A673 (cell line): ENCODE measurements at regions not wholly inside any gene's neighbourhood (a gene's known extent, or its start where the extent isn't known, plus 50 kb on each side); places are given as distances from the start of the nearest gene placed in this dataset.
A peak's percentile ranks its signal among the peaks of the same experiment; 100 is the strongest.

Source experiments
- BruUV-seq: library from RNA; stranded (reverse); fragments of 400-500 nt; replicated peaks from 2 replicates; lab custom pipeline; 2021; lab: Mats Ljungman, UMichigan
- CTCF ChIA-PET: fragments of 300-600 bp; sonication (Branson Sonifier 250); formaldehyde crosslinking; loops from one replicate; lab custom pipeline; 2022; ENCODE audit warnings: antibody characterized with exemption; lab: Charles Lee
- POLR2A ChIA-PET: fragments of 300-600 bp; sonication (Branson Sonifier 250); formaldehyde crosslinking; loops from one replicate; lab custom pipeline; 2022; ENCODE audit warnings: antibody characterized with exemption; ENCODE audit not compliant: low non-redundant PET; lab: Charles Lee
- DNase-seq: peaks from one replicate; pipeline ENCODE4 v3.0.0-alpha.2; 2015; ENCODE audit warnings: low spot score
- H3K27ac ChIP-seq: fragments of 200-600 bp; sonication (generic); 2 replicates; pipeline ENCODE4 v1.5.1; 2016; ENCODE audit warnings: mixed run types, low read depth, mild to moderate bottlenecking, mixed read lengths, antibody characterized with exemption, low read length; ENCODE audit not compliant: poor library complexity, severe bottlenecking
- H3K27me3 ChIP-seq: fragments of 200-600 bp; sonication (generic); replicated peaks from 2 replicates; pipeline ENCODE4 v1.6.1; 2017; ENCODE audit warnings: mixed run types, low read depth, mild to moderate bottlenecking, mixed read lengths, antibody characterized with exemption, low read length; ENCODE audit not compliant: insufficient read depth, poor library complexity
- H3K36me3 ChIP-seq: fragments of 200-600 bp; sonication (generic); 2 replicates; pipeline ENCODE4 v1.6.1; 2016; ENCODE audit warnings: mixed run types, mild to moderate bottlenecking, mixed read lengths, antibody characterized with exemption, low read length; ENCODE audit not compliant: insufficient read depth, poor library complexity, severe bottlenecking
- H3K4me1 ChIP-seq: fragments of 200-600 bp; sonication (generic); 2 replicates; pipeline ENCODE4 v1.6.1; 2017; ENCODE audit warnings: mixed run types, mild to moderate bottlenecking, mixed read lengths, antibody characterized with exemption, low read length; ENCODE audit not compliant: insufficient read depth, poor library complexity, severe bottlenecking
- H3K4me3 ChIP-seq: fragments of 200-600 bp; sonication (generic); 2 replicates; pipeline ENCODE4 v1.5.1; 2016; ENCODE audit warnings: low read depth, mixed run types, mild to moderate bottlenecking, mixed read lengths, low read length; ENCODE audit not compliant: poor library complexity, severe bottlenecking
- H3K9me3 ChIP-seq: fragments of 200-600 bp; sonication (generic); 2 replicates; pipeline ENCODE4 v1.6.1; 2016; ENCODE audit warnings: mixed run types, low read depth, mild to moderate bottlenecking, mixed read lengths, antibody characterized with exemption, low read length; ENCODE audit not compliant: poor library complexity, severe bottlenecking
- CTCF ChIP-seq: fragments of 300-800, 200-600 bp; sonication (generic); conservative IDR thresholded peaks from 2 replicates; pipeline ENCODE4 v1.5.1; 2017; ENCODE audit warnings: low read depth, mild to moderate bottlenecking, antibody characterized with exemption, low read length, moderate library complexity, mixed read lengths
- EZH2 ChIP-seq: fragments of 200-600 bp; sonication (generic); IDR thresholded peaks from 2 replicates; pipeline ENCODE4 v1.6.1; 2017; ENCODE audit warnings: borderline replicate concordance, low read depth, mild to moderate bottlenecking, mixed read lengths, antibody characterized with exemption, low read length; ENCODE audit not compliant: poor library complexity, severe bottlenecking
- intact Hi-C: fragments of 100-400 bp; cut with micrococcal nuclease; formaldehyde crosslinking; loops from one replicate; pipeline ENCODE4 v1.10.0; 2022; ENCODE audit not compliant: unreplicated experiment

- no TSS peak for BruUV-seq
- DNase-seq = no peak
- no peaks in the 10 kb centered on the region for H3K9me3 ChIP-seq
- H3K4me1 ChIP-seq = peaks cover 90% of the 10 kb centered on the region
- H3K27ac ChIP-seq = peak overlapping the region; percentile 99
- POLR2A ChIA-PET = no interaction called here
- CTCF ChIA-PET = interaction anchor here (1.0 kb wide), 1 partner anchor 137 kb away, joined by 7 read pairs; no protein-coding TSS in a partner anchor
- intact Hi-C loops = loop anchor here (1.0 to 5.0 kb wide), 5 partner anchors 81 to 866 kb away; no protein-coding TSS in a partner anchor
- no peak overlapping the region for H3K4me3 ChIP-seq
- no peaks in the 10 kb centered on the region for H3K27me3 ChIP-seq
- TF ChIP-seq EZH2 (no peak), CTCF (no peak)
- no peaks in the 10 kb centered on the region for H3K36me3 ChIP-seq
Observed at GRCh38 chr15:77738038-77738370, 105.3 kb upstream of the LINGO1 start.

DNA sequence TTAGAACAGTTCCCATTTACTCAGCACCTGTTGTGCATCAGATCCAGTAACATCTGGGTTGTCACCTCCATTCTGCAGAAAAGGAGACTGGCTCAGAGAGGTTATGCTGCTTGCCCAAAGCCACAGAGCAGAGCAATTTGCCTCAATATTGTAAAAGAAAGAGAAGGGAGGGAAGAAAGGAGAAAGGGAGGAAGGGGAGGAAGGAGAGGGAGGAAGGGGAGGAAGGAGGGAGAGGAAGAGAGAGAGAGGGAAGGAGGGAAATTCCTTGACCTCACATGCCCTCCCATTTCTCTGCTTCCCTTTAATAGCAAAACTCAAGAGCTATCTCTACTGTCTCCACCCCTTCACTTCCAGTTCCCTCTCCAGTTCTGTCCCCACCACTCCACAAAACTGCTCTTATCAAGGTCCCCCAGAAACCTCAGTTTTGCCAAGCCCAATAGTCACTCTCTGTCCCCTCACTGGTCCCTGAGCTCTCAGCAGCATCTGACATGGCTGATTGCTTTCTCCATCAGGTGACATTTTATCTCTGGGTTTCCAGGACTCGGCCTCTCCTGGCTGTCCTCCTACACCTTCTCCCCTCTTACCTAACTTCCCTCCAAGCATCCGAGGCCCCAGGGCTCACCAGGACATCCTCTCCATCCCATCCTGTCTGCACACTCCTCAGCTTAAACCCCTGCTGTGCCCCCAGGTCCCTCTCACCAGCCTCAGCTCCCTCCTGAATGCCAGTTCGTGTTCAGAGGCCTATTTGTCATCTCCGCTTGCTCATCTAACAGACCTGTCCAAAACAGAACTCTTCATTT, 104.7 kb upstream of the LINGO1 start:
- Histone ChIP-seq H3K9me3 (no peaks in the 10 kb centered on the region), H3K27ac (peak overlapping the region; percentile 99), H3K36me3 (no peaks in the 10 kb centered on the region), H3K4me3 (no peak overlapping the region), H3K27me3 (no peaks in the 10 kb centered on the region), H3K4me1 (peaks cover 88% of the 10 kb centered on the region)
- intact Hi-C loops = loop anchor here (1.0 to 5.0 kb wide), 5 partner anchors 80 to 865 kb away; no protein-coding TSS in a partner anchor
- TSS peak; percentile 83 for BruUV-seq
- peak; percentile 71 for DNase-seq
- POLR2A ChIA-PET = no interaction called here
- no peak for TF ChIP-seq CTCF
- no peak for TF ChIP-seq EZH2
- CTCF ChIA-PET = interaction anchor here (1.0 kb wide), 1 partner anchor 138 kb away, joined by 7 read pairs; no protein-coding TSS in a partner anchor

- TF ChIP-seq EZH2 (no peak), CTCF (no peak)
- no peaks in the 10 kb centered on the region for H3K27me3 ChIP-seq
- no peak for DNase-seq
- peak overlapping the region; percentile 99 for H3K27ac ChIP-seq
- ChIA-PET CTCF (interaction anchor here (0.6 kb wide), 1 partner anchor 96 kb away, joined by 3 read pairs; no protein-coding TSS in a partner anchor), POLR2A (no interaction called here)
- no peaks in the 10 kb centered on the region for H3K9me3 ChIP-seq
- no TSS peak for BruUV-seq
- no peaks in the 10 kb centered on the region for H3K36me3 ChIP-seq
- peaks cover 57% of the 10 kb centered on the region for H3K4me1 ChIP-seq
- H3K4me3 ChIP-seq = no peak overlapping the region
- intact Hi-C loops = no loop called here
Observed at GRCh38 chr15:77734306-77734705, 101.6 kb upstream of the LINGO1 start.
